Liver (tissue), 8 donors: ENCODE measurements at regions not wholly inside any gene's neighbourhood (a gene's known extent, or its start where the extent isn't known, plus 50 kb on each side); places are given as distances from the start of the nearest gene placed in this dataset.

ENCODE experiments used
- DNase-seq: peaks from one replicate; pipeline ENCODE4 v3.0.0-alpha.2; 2017; ENCODE audit warnings: low spot score
- H3K27ac ChIP-seq, 2 donors: one replicate each; pipeline ENCODE4 v1.7.0; 2013; ENCODE audit warnings: inconsistent platforms in 2 of 2, low read length in 2 of 2, control low read depth in 1 of 2, low read depth in 1 of 2, mild to moderate bottlenecking in 1 of 2
- H3K27me3 ChIP-seq, 4 donors: one replicate each; pipeline versions ENCODE4 v1.6.1 to v1.7.0; 2013; ENCODE audit warnings: low read length in 3 of 4, inconsistent platforms in 1 of 4, mild to moderate bottlenecking in 1 of 4, moderate library complexity in 1 of 4; ENCODE audit not compliant: control insufficient read depth in 4 of 4, insufficient read depth in 4 of 4
- H3K36me3 ChIP-seq, 4 donors: one replicate each; pipeline versions ENCODE4 v1.6.1 to v1.7.0; 2013; ENCODE audit warnings: low read length in 3 of 4, mild to moderate bottlenecking in 3 of 4, low read depth in 1 of 4, moderate library complexity in 1 of 4; ENCODE audit not compliant: control insufficient read depth in 4 of 4, insufficient read depth in 3 of 4
- H3K4me1 ChIP-seq, 4 donors: one replicate each; pipeline versions ENCODE4 v1.6.1 to v1.7.0; 2013; ENCODE audit warnings: low read length in 3 of 4, mild to moderate bottlenecking in 3 of 4, moderate library complexity in 1 of 4; ENCODE audit not compliant: control insufficient read depth in 4 of 4, insufficient read depth in 4 of 4
- H3K4me3 ChIP-seq, 3 donors: one replicate each; pipeline versions ENCODE4 v1.6.1 to v1.7.0; 2013; ENCODE audit warnings: low read length in 3 of 3, control low read depth in 1 of 3, low read depth in 1 of 3, mild to moderate bottlenecking in 1 of 3
- H3K9ac ChIP-seq, 2 donors: one replicate each; pipeline ENCODE4 v1.7.0; 2013; ENCODE audit warnings: low read length in 2 of 2, mild to moderate bottlenecking in 2 of 2, moderate library complexity in 2 of 2, control low read depth in 1 of 2, low read depth in 1 of 2
- H3K9me3 ChIP-seq, 4 donors: one replicate each; pipeline versions ENCODE4 v1.6.1 to v1.7.0; 2013; ENCODE audit warnings: low read length in 3 of 4; ENCODE audit not compliant: control insufficient read depth in 4 of 4
- CTCF ChIP-seq: fragments of 150-350 bp; IDR thresholded peaks from 2 replicates; pipeline ENCODE4 v1.5.1; 2017; ENCODE audit warnings: improper control_type of control experiment, low read depth, low read length; ENCODE audit not compliant: missing input control
- EGR1 ChIP-seq, 2 donors: IDR thresholded peaks; 2 replicates each; pipeline ENCODE4 v1.6.1; 2016 to 2018; ENCODE audit warnings: antibody characterized with exemption in 2 of 2, low read depth in 2 of 2
- FOXA1 ChIP-seq: IDR thresholded peaks from 2 replicates; pipeline ENCODE4 v1.6.1; 2016; ENCODE audit warnings: antibody characterized with exemption
- FOXA2 ChIP-seq: IDR thresholded peaks from 2 replicates; pipeline ENCODE4 v1.6.1; 2016; ENCODE audit warnings: antibody characterized with exemption
- GABPA ChIP-seq, 2 donors: IDR thresholded peaks in 1 of 2; conservative IDR thresholded peaks in 1 of 2; 2 replicates each; pipeline ENCODE4 v1.6.1; 2016; ENCODE audit warnings: antibody characterized with exemption in 2 of 2, mild to moderate bottlenecking in 1 of 2, moderate library complexity in 1 of 2
- HNF4G ChIP-seq: IDR thresholded peaks from 2 replicates; pipeline ENCODE4 v1.6.1; 2016; ENCODE audit warnings: antibody characterized with exemption
- JUND ChIP-seq, 2 donors: IDR thresholded peaks; 2 replicates each; pipeline ENCODE4 v1.6.1; 2016; ENCODE audit warnings: antibody characterized with exemption in 2 of 2
- NR2F2 ChIP-seq: IDR thresholded peaks from 2 replicates; pipeline ENCODE4 v1.6.1; 2016; ENCODE audit warnings: antibody characterized with exemption
- RAD21 ChIP-seq, 2 donors: IDR thresholded peaks; 2 replicates each; pipeline ENCODE4 v1.6.1; 2016; ENCODE audit warnings: antibody characterized with exemption in 2 of 2, mild to moderate bottlenecking in 2 of 2
- REST ChIP-seq: IDR thresholded peaks from 2 replicates; pipeline ENCODE4 v1.6.1; 2016; ENCODE audit warnings: antibody characterized with exemption, mild to moderate bottlenecking
- RXRA ChIP-seq, 2 donors: IDR thresholded peaks; 2 replicates each; pipeline ENCODE4 v1.6.1; 2017 to 2018; ENCODE audit warnings: antibody characterized with exemption in 2 of 2, mild to moderate bottlenecking in 1 of 2
- SP1 ChIP-seq: IDR thresholded peaks from 2 replicates; pipeline ENCODE4 v1.6.1; 2018; ENCODE audit warnings: antibody characterized with exemption, mild to moderate bottlenecking
- TAF1 ChIP-seq: conservative IDR thresholded peaks from 2 replicates; pipeline ENCODE4 v1.6.1; 2016; ENCODE audit warnings: antibody characterized with exemption, mild to moderate bottlenecking
- YY1 ChIP-seq: IDR thresholded peaks from 2 replicates; pipeline ENCODE4 v1.6.1; 2016; ENCODE audit warnings: antibody characterized with exemption, mild to moderate bottlenecking
- WGBS: extraction: QIAGEN DNeasy Blood & Tissue Kit; methylation state at CpG from one replicate; pipeline ENCODE4 v1.1.7; 2013; 5-methylcytosine and 5-hydroxymethylcytosine counted together
- TF ChIP-seq, protein P1 (sequence below): IDR thresholded peaks from 2 replicates; pipeline ENCODE4 v1.6.1; 2016; ENCODE audit warnings: antibody characterized with exemption
- TF ChIP-seq, protein P2 (sequence below): IDR thresholded peaks from 2 replicates; pipeline ENCODE4 v1.6.1; 2016; ENCODE audit warnings: antibody characterized with exemption
- TF ChIP-seq, protein P3 (sequence below): IDR thresholded peaks from 2 replicates; pipeline ENCODE4 v1.6.1; 2016; ENCODE audit warnings: antibody characterized with exemption
- donor health status: healthy.
- donor health status: healthy.
- donor health status: healthy.
- donor health status: healthy.
- donor health status: healthy.

GRCh38 chr15:98304371-98304770, 343.9 kb downstream of the ARRDC4 start:
- H3K9ac ChIP-seq = no peak overlapping the region
- TF ChIP-seq JUND (IDR thresholded peaks at IDR 0.05) (no peak), TAF1 (no peak), CTCF (no peak), SP1 (no peak), HNF4G (no peak), FOXA1 (no peak), REST (no peak), GABPA (IDR thresholded peaks at IDR 0.05 in 1 of 2, conservative IDR thresholded peaks at IDR 0.05 in 1 of 2) (no peak), RAD21 (IDR thresholded peaks at IDR 0.05) (no peak), NR2F2 (no peak), YY1 (no peak), RXRA (IDR thresholded peaks at IDR 0.05) (no peak)
- TF ChIP-seq, protein P1, sequence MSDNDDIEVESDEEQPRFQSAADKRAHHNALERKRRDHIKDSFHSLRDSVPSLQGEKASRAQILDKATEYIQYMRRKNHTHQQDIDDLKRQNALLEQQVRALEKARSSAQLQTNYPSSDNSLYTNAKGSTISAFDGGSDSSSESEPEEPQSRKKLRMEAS = no peak
- TF ChIP-seq, protein P2, sequence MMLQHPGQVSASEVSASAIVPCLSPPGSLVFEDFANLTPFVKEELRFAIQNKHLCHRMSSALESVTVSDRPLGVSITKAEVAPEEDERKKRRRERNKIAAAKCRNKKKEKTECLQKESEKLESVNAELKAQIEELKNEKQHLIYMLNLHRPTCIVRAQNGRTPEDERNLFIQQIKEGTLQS = no peak
- TF ChIP-seq, protein P3, sequence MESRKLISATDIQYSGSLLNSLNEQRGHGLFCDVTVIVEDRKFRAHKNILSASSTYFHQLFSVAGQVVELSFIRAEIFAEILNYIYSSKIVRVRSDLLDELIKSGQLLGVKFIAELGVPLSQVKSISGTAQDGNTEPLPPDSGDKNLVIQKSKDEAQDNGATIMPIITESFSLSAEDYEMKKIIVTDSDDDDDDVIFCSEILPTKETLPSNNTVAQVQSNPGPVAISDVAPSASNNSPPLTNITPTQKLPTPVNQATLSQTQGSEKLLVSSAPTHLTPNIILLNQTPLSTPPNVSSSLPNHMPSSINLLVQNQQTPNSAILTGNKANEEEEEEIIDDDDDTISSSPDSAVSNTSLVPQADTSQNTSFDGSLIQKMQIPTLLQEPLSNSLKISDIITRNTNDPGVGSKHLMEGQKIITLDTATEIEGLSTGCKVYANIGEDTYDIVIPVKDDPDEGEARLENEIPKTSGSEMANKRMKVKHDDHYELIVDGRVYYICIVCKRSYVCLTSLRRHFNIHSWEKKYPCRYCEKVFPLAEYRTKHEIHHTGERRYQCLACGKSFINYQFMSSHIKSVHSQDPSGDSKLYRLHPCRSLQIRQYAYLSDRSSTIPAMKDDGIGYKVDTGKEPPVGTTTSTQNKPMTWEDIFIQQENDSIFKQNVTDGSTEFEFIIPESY = no peak
- WGBS = 52% methylated on average over 8 of the region's 8 CpGs
- DNase-seq = no peak
- H3K36me3 ChIP-seq = no peaks in the 10 kb centered on the region
- H3K27me3 ChIP-seq = peaks cover 0 to 13% (median 6%) of the 10 kb centered on the region in 4 donors
- no peaks in the 10 kb centered on the region for H3K9me3 ChIP-seq
- H3K27ac ChIP-seq = no peak overlapping the region
- H3K4me3 ChIP-seq = no peak overlapping the region
- no peaks in the 10 kb centered on the region for H3K4me1 ChIP-seq

- Histone ChIP-seq H3K9ac (no peak overlapping the region), H3K27ac (no peak overlapping the region), H3K4me1 (no peaks in the 10 kb centered on the region), H3K9me3 (no peaks in the 10 kb centered on the region), H3K36me3 (no peaks in the 10 kb centered on the region), H3K4me3 (no peak overlapping the region), H3K27me3 (peaks cover 0 to 12% (median 3%) of the 10 kb centered on the region in 4 donors)
- 88% methylated on average over 4 of the region's 4 CpGs for WGBS
- no peak for DNase-seq
- TF ChIP-seq EGR1 (IDR thresholded peaks at IDR 0.05; ENCODE audit: low read depth in 2 of 2) = no peak
- no peak for TF ChIP-seq GABPA (IDR thresholded peaks at IDR 0.05 in 1 of 2, conservative IDR thresholded peaks at IDR 0.05 in 1 of 2)
- no peak for TF ChIP-seq REST
- no peak for TF ChIP-seq NR2F2
- TF ChIP-seq YY1 = no peak
- no peak for TF ChIP-seq FOXA2
- TF ChIP-seq, protein P3 = no peak
Observed at GRCh38 chr15:98308117-98308516, 340.2 kb upstream of the IGF1R start.
